MM.1S (cell line): ENCODE measurements at regions not wholly inside any gene's neighbourhood (a gene's known extent, or its start where the extent isn't known, plus 50 kb on each side); places are given as distances from the start of the nearest gene placed in this dataset.

ENCODE experiments used
- CTCF ChIP-seq: fragments of 300-600 bp; sonication (generic); IDR thresholded peaks from 2 replicates; pipeline ENCODE4 v1.5.1; 2016; ENCODE audit warnings: antibody characterized with exemption, low read length, mixed read lengths
- EZH2 ChIP-seq: fragments of 300-600 bp; sonication (generic); optimal IDR thresholded peaks from 2 replicates; pipeline ENCODE3; 2017; ENCODE audit warnings: low read depth, mild to moderate bottlenecking, antibody characterized with exemption, low read length, mixed read lengths

- no peak for TF ChIP-seq CTCF
- TF ChIP-seq EZH2: no peak
These were observed 441.8 kb downstream of the NYAP2 start for GRCh38 chr2:225841314-225841713.
